Keratinocyte (primary cell): ENCODE measurements at regions not wholly inside any gene's neighbourhood (a gene's known extent, or its start where the extent isn't known, plus 50 kb on each side); places are given as distances from the start of the nearest gene placed in this dataset.

Experiments
- DNase-seq: peaks from one replicate; pipeline ENCODE4 v3.0.0-alpha.2; 2011; ENCODE audit warnings: low read depth, missing footprints, low spot score
- FAIRE-seq: peaks from 2 replicates; lab custom pipeline; 2011; peaks lifted over from hg19 to GRCh38; lab: Jason Lieb, UNC
- H2AFZ ChIP-seq: 2 replicates; pipeline ENCODE4 v1.6.0; 2012; ENCODE audit warnings: low read length, control low read depth, inconsistent platforms; ENCODE audit not compliant: control insufficient read depth
- H3K27ac ChIP-seq: 2 replicates; pipeline ENCODE4 v1.5.1; 2011; ENCODE audit warnings: low read length; ENCODE audit not compliant: control insufficient read depth, insufficient read depth
- H3K27me3 ChIP-seq: 3 replicates; pipeline ENCODE4 v1.6.0; 2011; ENCODE audit warnings: low read length; ENCODE audit not compliant: control insufficient read depth, insufficient read depth; ENCODE audit errors: extremely low read depth
- H3K36me3 ChIP-seq, 2 experiments: 2 replicates in 1 of 2; 3 replicates in 1 of 2; pipeline ENCODE4 v1.5.1; 2011; ENCODE audit warnings: low read length in 2 of 2, mild to moderate bottlenecking in 1 of 2; ENCODE audit not compliant: control insufficient read depth in 2 of 2, insufficient read depth in 2 of 2; ENCODE audit errors: extremely low read depth in 1 of 2
- H3K4me1 ChIP-seq: 3 replicates; pipeline ENCODE4 v1.5.1; 2011; ENCODE audit warnings: low read length; ENCODE audit not compliant: control insufficient read depth, insufficient read depth; ENCODE audit errors: extremely low read depth
- H3K4me2 ChIP-seq: 3 replicates; pipeline ENCODE4 v1.6.0; 2011; ENCODE audit warnings: low read depth, low read length; ENCODE audit not compliant: control insufficient read depth, insufficient read depth; ENCODE audit errors: extremely low read depth
- H3K4me3 ChIP-seq, 3 experiments: fragments of 200-600 bp in 1 of 3; sonication (generic) in 1 of 3; 2 replicates in 2 of 3; 3 replicates in 1 of 3; pipeline ENCODE4 v1.5.1; 2011 to 2016; ENCODE audit warnings: low read length in 3 of 3, mild to moderate bottlenecking in 3 of 3, control low read depth in 2 of 3, inconsistent platforms in 1 of 3, low read depth in 1 of 3, mixed read lengths in 1 of 3, mixed run types in 1 of 3, moderate library complexity in 1 of 3; ENCODE audit not compliant: control insufficient read depth in 2 of 3, insufficient read depth in 2 of 3; ENCODE audit errors: extremely low read depth in 1 of 3
- H3K79me2 ChIP-seq: 2 replicates; pipeline ENCODE4 v1.6.0; 2012; ENCODE audit warnings: low read length; ENCODE audit not compliant: control insufficient read depth, insufficient read depth
- H3K9ac ChIP-seq: 3 replicates; pipeline ENCODE4 v1.6.0; 2011; ENCODE audit warnings: low read length; ENCODE audit not compliant: control insufficient read depth, insufficient read depth; ENCODE audit errors: extremely low read depth
- H3K9me1 ChIP-seq: 3 replicates; pipeline ENCODE4 v1.6.0; 2011; ENCODE audit warnings: low read length; ENCODE audit not compliant: control insufficient read depth, insufficient read depth; ENCODE audit errors: extremely low read depth
- H3K9me3 ChIP-seq: 2 replicates; pipeline ENCODE4 v1.5.1; 2012; ENCODE audit warnings: low read depth, low read length; ENCODE audit not compliant: control insufficient read depth
- H4K20me1 ChIP-seq: 3 replicates; pipeline ENCODE4 v1.6.0; 2011; ENCODE audit warnings: low read length; ENCODE audit not compliant: control insufficient read depth, insufficient read depth; ENCODE audit errors: extremely low read depth
- CTCF ChIP-seq, 3 experiments: IDR thresholded peaks in 1 of 3; conservative IDR thresholded peaks in 1 of 3; optimal IDR thresholded peaks in 1 of 3; 2 replicates in 2 of 3; 3 replicates in 1 of 3; pipeline versions ENCODE3 to v1.5.1; 2011; ENCODE audit warnings: low read length in 3 of 3, mild to moderate bottlenecking in 3 of 3, moderate library complexity in 2 of 3, control low read depth in 1 of 3, inconsistent platforms in 1 of 3; ENCODE audit not compliant: insufficient read depth in 2 of 3; ENCODE audit errors: extremely low read depth in 1 of 3
- EZH2 ChIP-seq: IDR thresholded peaks from one replicate; pipeline ENCODE4 v1.6.1; 2012; ENCODE audit warnings: inconsistent platforms, mild to moderate bottlenecking, low read length, moderate library complexity
- dilution Hi-C: fragments of 300-500 bp; cut with MboI; formaldehyde crosslinking; loops from one replicate; pipeline ENCODE4 v1.7.0; 2020; ENCODE audit warnings: low sequenced_read_pairs; ENCODE audit not compliant: extremely low pct_ligation_motif_present

- no peak for TF ChIP-seq CTCF (optimal IDR thresholded peaks at IDR 0.05 in 1 of 3, IDR thresholded peaks at IDR 0.05 in 1 of 3, conservative IDR thresholded peaks at IDR 0.05 in 1 of 3; ENCODE audit: extremely low read depth in 1 of 3, insufficient read depth in 2 of 3, low read length in 3 of 3)
- no peak for TF ChIP-seq EZH2
Observed at GRCh38 chr6:6911391-6911790, 196.4 kb upstream of the RREB1 start.

GRCh38 chr6:6912817-6913744 is 194.7 kb upstream of the RREB1 start:
- Histone ChIP-seq H4K20me1 (no peaks in the 10 kb centered on the region), H3K4me3 (no peak overlapping the region), H3K4me2 (no peak overlapping the region), H3K9me1 (no peaks in the 10 kb centered on the region), H3K27me3 (no peaks in the 10 kb centered on the region), H2AFZ (no peak overlapping the region), H3K9me3 (no peaks in the 10 kb centered on the region), H3K36me3 (no peaks in the 10 kb centered on the region), H3K9ac (no peak overlapping the region), H3K4me1 (peaks cover 16% of the 10 kb centered on the region), H3K27ac (no peak overlapping the region), H3K79me2 (no peaks in the 10 kb centered on the region)
- dilution Hi-C loops, result no loop called here
- FAIRE-seq, result no peak
- no peak for TF ChIP-seq EZH2
- TF ChIP-seq CTCF (optimal IDR thresholded peaks at IDR 0.05 in 1 of 3, IDR thresholded peaks at IDR 0.05 in 1 of 3, conservative IDR thresholded peaks at IDR 0.05 in 1 of 3; ENCODE audit: extremely low read depth in 1 of 3, insufficient read depth in 2 of 3, low read length in 3 of 3), result no peak
- DNase-seq, result no peak

More at GRCh38 chr6:6911391-6911790, 196.4 kb upstream of the RREB1 start:
- peaks cover 14% of the 10 kb centered on the region for H3K4me1 ChIP-seq
- FAIRE-seq (no peak), DNase-seq (no peak)
- H3K4me3 ChIP-seq, result no peak overlapping the region
- H4K20me1 ChIP-seq, result no peaks in the 10 kb centered on the region
- H3K79me2 ChIP-seq, result no peaks in the 10 kb centered on the region
- dilution Hi-C loops, result no loop called here
- H3K36me3 ChIP-seq, result no peaks in the 10 kb centered on the region
- no peak overlapping the region for H2AFZ ChIP-seq
- H3K9me1 ChIP-seq, result no peaks in the 10 kb centered on the region
- H3K9me3 ChIP-seq, result no peaks in the 10 kb centered on the region
- H3K27ac ChIP-seq, result no peak overlapping the region
- no peak overlapping the region for H3K4me2 ChIP-seq
- no peaks in the 10 kb centered on the region for H3K27me3 ChIP-seq
- H3K9ac ChIP-seq, result no peak overlapping the region
